Tongue (tissue), 1 donor: ENCODE measurements at regions not wholly inside any gene's neighbourhood (a gene's known extent, or its start where the extent isn't known, plus 50 kb on each side); places are given as distances from the start of the nearest gene placed in this dataset.

Experiments used
- DNase-seq: peaks from one replicate; pipeline ENCODE4 v3.0.0-alpha.2; 2015

DNA sequence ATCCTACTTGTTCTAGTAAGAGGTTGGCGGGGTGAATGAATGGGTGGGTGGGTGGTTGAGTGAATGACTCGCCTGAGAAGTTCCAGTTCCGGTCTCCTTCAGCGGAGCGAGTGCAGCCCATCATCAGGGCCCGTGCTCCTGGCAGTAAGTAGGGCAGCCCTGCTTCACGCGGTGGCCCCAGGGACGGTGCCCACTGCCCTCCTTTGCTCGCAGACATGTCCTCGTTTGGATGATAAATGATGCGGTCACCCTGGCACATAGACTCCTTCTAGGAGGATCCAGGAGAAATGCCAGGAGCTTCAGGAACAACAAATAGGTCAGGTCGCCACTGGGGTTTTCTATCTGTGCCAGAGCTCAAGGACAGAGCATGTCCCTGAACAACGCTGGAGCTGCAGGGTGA lies 370.8 kb downstream of the CTTN start:
- DNase-seq: no peak

GRCh38 chr11:70769521-70769920 lies 371.2 kb downstream of the CTTN start:
- no peak for DNase-seq

- DNase-seq: no peak
Observed at GRCh38 chr11:70771099-70771885, 373.0 kb downstream of the CTTN start.

DNA sequence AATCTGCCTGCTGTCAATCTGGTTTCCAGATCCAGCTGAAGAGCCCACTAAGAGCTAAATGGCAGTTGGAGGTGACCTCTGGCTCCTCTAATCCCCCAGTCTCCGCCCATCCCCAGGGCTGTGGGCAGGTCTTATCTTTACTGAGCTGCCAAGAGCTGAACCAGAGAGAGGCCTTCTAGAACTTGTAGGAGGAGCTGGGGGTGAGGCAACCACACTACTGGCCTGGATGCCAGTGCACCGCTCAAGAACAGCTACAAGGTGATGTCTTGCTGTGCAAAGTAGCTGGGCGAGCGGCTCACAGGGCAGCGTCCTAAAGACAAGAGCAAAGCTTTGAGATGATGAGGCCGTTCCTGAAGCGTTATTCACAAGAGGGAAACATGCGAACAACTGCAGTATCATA lies 374.6 kb downstream of the CTTN start:
- no peak for DNase-seq

- DNase-seq: peak; percentile 24
Observed at GRCh38 chr11:70775386-70776075, 377.2 kb downstream of the CTTN start.

GRCh38 chr11:70776914-70777532 lies 378.7 kb downstream of the CTTN start:
- DNase-seq: no peak

DNA sequence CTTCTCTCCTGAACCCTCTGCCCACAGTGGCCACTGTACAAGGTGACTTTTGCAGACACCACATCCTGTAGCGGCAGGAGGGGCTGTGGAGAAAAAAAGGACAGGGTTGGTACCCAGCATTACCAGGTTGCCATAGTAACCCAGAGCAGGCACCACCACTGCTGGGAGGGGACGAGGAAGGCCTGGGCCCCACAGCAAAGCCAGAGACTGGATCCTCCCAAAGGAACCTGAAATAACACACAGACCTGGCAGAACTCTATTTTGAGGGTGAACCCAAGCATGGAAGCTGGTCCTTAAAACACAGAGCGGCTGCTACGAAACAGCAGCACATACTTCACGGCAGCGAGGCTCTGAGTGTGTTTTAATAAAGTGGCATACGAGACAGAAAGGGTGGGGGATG lies 380.6 kb downstream of the CTTN start:
- DNase-seq: no peak

- DNase-seq: no peak
Observed at GRCh38 chr11:70779433-70780245, 381.3 kb downstream of the CTTN start.

- no peak for DNase-seq
Observed at GRCh38 chr11:70780246-70780535, 381.9 kb downstream of the CTTN start.

DNA sequence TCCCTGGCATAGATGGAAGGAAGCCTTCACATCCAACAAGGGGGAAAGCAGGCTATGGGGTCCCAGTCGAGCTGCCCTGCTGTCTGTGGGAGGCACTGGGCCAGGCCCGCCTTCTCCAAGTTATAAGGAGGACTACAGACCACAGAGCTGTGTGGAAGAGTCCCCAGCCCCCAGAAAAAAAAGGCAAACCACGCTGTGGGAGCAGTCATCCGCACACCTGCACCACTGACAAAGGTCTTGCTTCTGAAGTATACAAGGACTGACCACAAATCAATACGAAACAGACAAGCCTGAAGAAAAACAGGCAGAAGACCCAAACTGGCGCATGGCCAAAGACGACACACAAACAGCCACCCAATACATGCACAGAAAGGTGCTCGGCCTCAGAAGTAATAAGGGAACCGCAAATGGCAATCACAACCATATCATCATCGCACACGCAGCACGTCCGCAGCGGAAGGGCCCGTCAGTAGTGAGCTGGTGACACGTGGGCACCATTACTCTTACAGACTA lies 384.1 kb downstream of the CTTN start:
- no peak for DNase-seq

DNA sequence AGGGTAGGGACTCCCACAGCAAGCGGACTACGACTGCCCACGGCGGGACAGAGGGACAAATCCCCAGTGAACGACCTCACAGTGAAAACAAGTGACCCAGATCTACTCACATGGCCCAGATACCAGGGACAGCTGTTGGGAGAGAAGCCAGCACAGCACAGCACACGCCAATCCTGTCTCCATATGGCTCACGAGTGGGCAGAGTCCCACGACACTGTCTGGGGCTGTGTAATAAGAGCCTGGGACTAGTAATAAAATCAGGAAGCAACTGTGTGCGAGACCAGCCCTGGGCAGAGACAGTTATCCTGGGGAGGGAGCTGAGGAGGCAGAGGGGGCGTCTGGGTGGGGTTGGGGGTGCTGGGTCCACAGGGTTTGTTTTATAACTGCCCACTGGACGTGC lies 385.0 kb downstream of the CTTN start:
- DNase-seq: peak; percentile 80

DNA sequence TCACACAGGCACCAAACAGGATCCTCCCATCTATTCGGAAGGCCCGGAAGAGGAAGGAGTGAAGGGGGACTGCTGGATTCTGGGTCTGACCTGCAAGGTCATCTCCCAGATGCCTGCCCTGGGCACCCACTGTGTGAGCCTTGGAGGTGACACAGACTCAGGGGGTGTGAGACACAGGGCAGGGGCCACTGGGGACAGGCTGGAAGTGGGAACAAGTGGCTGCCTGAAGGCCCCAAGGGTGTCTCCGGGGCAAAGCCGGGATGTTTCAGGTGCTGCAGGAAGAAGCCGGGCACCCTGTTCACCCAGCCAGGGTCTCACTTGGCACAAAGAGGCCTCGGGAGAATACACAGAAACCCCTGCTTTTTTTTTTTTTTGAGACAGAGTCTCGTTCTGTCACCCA lies 385.5 kb downstream of the CTTN start:
- DNase-seq: no peak

DNA sequence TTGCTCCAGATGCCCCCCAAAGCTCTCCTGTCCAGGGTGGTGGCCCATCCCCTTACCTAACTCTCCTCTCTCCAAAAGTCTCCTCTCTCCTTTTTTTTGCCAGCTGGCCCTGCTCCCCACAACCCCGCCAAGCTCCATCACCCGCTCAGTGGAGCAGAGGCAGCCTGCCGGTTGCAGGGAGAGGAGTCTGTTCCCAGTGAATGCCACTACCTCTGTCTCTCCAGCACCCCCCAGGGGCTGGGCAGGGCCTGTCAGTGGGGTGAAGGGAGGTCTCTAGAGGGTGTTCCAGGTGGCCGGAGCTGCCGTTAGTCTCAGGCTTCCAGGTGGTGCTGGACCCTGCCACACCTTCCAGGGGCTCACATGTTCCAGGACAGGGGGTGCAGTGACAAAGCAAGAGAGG lies 387.0 kb downstream of the CTTN start:
- no peak for DNase-seq

DNA sequence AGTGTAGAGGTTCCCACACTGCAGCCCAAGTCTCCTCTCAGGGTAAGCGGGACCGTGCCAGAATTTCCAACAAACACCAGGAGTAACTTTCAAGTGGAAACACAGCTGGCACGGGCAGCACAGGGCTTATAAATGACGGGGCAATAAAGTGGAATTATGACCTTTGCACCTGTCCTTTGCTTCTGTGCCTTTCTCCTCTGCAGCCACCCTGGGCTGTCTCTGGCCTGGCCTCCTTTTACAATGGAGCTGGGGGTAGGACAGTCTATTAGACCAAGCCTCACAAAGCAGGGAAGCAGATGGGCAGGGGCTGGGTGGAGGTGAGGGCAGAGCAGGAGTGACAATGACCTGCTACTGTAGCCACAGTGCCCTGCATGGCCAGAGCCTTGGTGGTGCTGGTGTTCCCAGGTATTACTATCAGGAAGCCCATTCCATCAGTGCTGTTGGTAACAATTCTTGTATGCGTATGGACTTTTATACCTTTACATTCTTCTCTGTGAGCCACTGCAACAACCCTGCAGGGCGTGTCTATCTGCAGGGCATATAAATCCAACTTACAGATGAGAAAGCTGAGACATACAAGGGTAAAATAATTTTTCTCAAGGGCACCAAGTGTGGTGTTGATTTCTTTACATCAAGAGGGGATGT lies 387.8 kb downstream of the CTTN start:
- no peak for DNase-seq

- DNase-seq: no peak
Observed at GRCh38 chr11:70788248-70789022, 390.1 kb downstream of the CTTN start.

DNA sequence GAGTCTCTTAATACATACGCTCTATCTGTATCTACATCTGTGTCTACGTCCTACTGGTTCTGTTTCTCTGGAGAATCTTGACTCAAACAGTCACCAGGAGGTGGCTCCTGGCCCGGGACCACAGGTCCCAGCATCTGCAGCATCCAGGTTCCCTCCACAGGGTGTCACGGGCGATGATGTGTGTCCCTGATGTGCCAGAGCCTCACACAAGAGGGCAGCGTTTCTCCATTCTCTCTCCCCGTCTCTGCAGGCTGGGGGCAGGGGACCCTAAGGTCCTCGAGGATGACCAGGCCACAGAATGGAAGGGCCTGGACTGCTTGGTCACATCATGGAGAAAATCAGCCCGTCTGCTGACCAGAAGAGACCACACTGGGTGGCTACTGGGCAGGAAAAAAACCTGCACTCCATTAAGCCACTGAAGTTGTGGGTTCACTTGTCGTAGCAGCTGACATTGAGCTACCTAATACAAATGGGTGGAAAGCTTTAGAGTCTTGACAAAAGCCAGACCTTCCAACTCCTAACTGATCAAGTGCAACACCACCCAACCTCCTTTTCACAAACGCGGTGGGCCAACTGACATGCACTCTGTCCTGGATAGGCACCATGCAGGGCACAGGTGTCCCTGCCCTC lies 392.5 kb downstream of the CTTN start:
- no peak for DNase-seq

DNA sequence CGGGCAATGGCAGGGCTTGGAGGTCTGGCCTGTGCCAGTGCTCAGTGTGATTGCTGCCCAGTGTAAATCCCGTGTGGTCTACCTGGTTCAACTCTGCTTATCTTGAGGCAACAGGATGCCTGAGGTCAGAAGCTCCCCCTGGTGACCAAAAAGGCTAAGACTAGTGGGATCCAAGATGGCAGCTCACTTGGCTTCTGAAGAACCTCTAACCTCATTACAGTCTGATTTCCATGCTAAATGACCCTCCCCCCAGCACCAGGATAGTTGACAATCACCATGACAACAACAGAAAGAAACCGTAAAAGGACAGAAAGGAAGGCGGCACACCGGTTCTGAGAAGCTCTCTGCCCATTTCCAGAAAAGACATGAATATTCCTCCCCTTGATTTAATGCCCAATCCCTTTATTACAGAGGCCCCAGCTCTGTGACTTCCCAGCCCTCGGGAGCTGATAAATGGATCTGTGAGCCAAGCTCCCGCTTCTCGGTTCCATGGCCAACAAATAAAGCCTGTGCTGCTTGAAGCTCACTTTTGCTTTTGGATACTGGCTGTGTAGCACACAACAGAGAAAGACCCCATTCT lies 398.4 kb downstream of the CTTN start:
- DNase-seq: no peak

DNA sequence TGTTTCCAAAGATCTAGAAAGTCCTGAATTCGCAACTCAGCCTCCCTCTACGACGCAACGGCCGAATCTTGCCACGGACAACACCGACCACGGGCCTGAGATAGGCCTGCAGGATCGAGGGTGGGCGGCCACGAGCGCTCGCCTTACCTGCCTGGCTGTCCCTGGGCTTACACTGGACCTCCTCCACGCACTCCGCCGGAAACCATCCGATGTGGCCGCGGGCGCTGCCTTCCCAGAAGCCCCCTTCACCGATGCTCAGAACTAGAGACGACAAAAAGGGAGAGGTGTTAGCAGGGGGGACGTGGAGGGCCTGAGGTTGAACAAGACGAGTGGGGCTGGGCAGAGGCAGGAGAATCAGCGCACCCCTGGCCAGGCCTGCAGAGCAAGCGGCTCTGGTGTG lies 400.0 kb downstream of the CTTN start:
- DNase-seq: no peak

- no peak for DNase-seq
Observed at GRCh38 chr11:70799386-70799785, 401.1 kb downstream of the CTTN start.

- no peak for DNase-seq
Observed at GRCh38 chr11:70802185-70802584, 403.9 kb downstream of the CTTN start.
